SU-DHL-6 (cell line): ENCODE measurements at regions not wholly inside any gene's neighbourhood (a gene's known extent, or its start where the extent isn't known, plus 50 kb on each side); places are given as distances from the start of the nearest gene placed in this dataset.

ENCODE experiments used
- H2AFZ ChIP-seq: fragments of 200-600 bp; sonication (generic); 2 replicates; pipeline ENCODE4 v1.6.1; 2014; ENCODE audit warnings: low read depth, mild to moderate bottlenecking, moderate library complexity, mixed read lengths, antibody characterized with exemption, low read length; ENCODE audit not compliant: severe bottlenecking
- H3F3A ChIP-seq: fragments of 200-600 bp; shearing (Covaris generic); 2 replicates; pipeline ENCODE4 v1.6.0; 2016; ENCODE audit warnings: antibody characterized with exemption, mild to moderate bottlenecking; ENCODE audit not compliant: insufficient read depth
- H3K27ac ChIP-seq: fragments of 200-600 bp; sonication (generic); 2 replicates; pipeline ENCODE4 v1.5.1; 2016; ENCODE audit warnings: low read depth, mild to moderate bottlenecking, low read length, moderate library complexity, mixed read lengths
- H3K27me3 ChIP-seq: fragments of 200-600 bp; sonication (generic), shearing (Covaris generic); 2 replicates; pipeline ENCODE4 v1.6.0; 2014; ENCODE audit warnings: mild to moderate bottlenecking, low read length
- H3K36me3 ChIP-seq: fragments of 200-600 bp; sonication (generic); 2 replicates; pipeline ENCODE4 v1.6.1; 2014; ENCODE audit warnings: mild to moderate bottlenecking, low read length, mixed read lengths
- H3K4me2 ChIP-seq: fragments of 300-600, 200-600 bp; shearing (Covaris generic), sonication (generic); 2 replicates; pipeline ENCODE4 v1.6.0; 2014; ENCODE audit warnings: low read length, low read depth, mild to moderate bottlenecking; ENCODE audit not compliant: poor library complexity, severe bottlenecking
- H3K4me3 ChIP-seq: fragments of 200-600 bp; sonication (generic); 2 replicates; pipeline ENCODE4 v1.5.1; 2014; ENCODE audit warnings: antibody characterized with exemption, low read length, mild to moderate bottlenecking, mixed read lengths; ENCODE audit not compliant: insufficient read depth, poor library complexity, severe bottlenecking
- H3K79me2 ChIP-seq: fragments of 200-600 bp; sonication (generic); 2 replicates; pipeline ENCODE4 v1.6.1; 2014; ENCODE audit warnings: mild to moderate bottlenecking, low read length, moderate library complexity; ENCODE audit not compliant: insufficient read depth
- H3K9ac ChIP-seq: fragments of 200-600 bp; sonication (generic); 2 replicates; pipeline ENCODE4 v1.7.0; 2014; ENCODE audit warnings: mild to moderate bottlenecking, low read length
- H3K9me2 ChIP-seq: fragments of 200-600 bp; sonication (generic); replicated peaks from 2 replicates; pipeline ENCODE4 v1.6.1; 2014; ENCODE audit warnings: low read length; ENCODE audit not compliant: insufficient read depth
- H3K9me3 ChIP-seq: fragments of 200-600 bp; sonication (generic); 2 replicates; pipeline ENCODE4 v1.6.1; 2014; ENCODE audit warnings: low read length, mixed read lengths; ENCODE audit not compliant: insufficient read depth
- H4K20me1 ChIP-seq: fragments of 200-600 bp; sonication (generic); 2 replicates; pipeline ENCODE4 v1.6.1; 2014; ENCODE audit warnings: low read depth, mild to moderate bottlenecking, antibody characterized with exemption, low read length, moderate library complexity, mixed read lengths
- EZH2phosphoT487 ChIP-seq: fragments of 200-600 bp; sonication (generic), shearing (Covaris generic); conservative IDR thresholded peaks from 2 replicates; pipeline ENCODE4 v1.6.1; 2018; ENCODE audit warnings: mild to moderate bottlenecking, antibody characterized with exemption, low read length, moderate library complexity, mixed read lengths
- TF ChIP-seq, protein P1 (sequence below): fragments of 200-600 bp; sonication (generic); IDR thresholded peaks from one replicate; pipeline ENCODE4 v1.5.1; 2017; ENCODE audit warnings: antibody characterized with exemption, mild to moderate bottlenecking, low read length, moderate library complexity; ENCODE audit not compliant: insufficient read depth, poor library complexity, severe bottlenecking

DNA sequence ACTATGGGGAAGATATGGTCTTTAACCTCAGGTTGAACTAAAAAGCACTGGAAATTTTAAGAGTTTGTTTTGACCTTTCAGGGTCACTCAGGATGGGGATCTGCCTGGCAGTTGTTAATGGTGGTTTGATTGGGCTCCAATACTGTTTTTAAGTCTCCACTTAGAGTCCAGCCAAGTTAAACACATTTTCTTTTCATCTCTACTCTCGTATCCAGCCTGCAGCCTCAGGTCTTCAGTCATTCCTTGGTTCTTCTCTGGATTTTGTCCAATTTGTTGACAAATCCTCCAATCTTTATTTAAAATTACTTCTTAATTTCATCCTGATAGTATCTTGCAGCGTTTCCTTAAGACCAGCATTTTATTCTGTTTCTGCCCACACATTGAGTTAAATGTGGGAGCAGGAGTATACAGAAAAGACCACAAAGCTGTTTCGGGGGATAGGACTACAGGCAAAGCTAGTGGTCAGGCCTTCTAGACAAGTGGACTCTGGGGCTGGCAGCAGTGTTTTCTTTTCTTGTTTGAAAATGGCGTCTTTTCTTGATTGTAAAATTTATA, 133.2 kb upstream of the INHBA start:
- Histone ChIP-seq H3K36me3 (no peaks in the 10 kb centered on the region), H3K79me2 (no peaks in the 10 kb centered on the region), H3F3A (no peaks in the 10 kb centered on the region), H2AFZ (no peak overlapping the region), H3K4me2 (no peak overlapping the region), H3K27ac (no peak overlapping the region), H3K9me3 (peaks cover 6% of the 10 kb centered on the region; the same call in 1 of the 2 replicates), H4K20me1 (no peaks in the 10 kb centered on the region), H3K4me3 (no peak overlapping the region), H3K9me2 (no peaks in the 10 kb centered on the region), H3K9ac (no peak overlapping the region), H3K27me3 (no peaks in the 10 kb centered on the region)
- TF ChIP-seq, protein P1, sequence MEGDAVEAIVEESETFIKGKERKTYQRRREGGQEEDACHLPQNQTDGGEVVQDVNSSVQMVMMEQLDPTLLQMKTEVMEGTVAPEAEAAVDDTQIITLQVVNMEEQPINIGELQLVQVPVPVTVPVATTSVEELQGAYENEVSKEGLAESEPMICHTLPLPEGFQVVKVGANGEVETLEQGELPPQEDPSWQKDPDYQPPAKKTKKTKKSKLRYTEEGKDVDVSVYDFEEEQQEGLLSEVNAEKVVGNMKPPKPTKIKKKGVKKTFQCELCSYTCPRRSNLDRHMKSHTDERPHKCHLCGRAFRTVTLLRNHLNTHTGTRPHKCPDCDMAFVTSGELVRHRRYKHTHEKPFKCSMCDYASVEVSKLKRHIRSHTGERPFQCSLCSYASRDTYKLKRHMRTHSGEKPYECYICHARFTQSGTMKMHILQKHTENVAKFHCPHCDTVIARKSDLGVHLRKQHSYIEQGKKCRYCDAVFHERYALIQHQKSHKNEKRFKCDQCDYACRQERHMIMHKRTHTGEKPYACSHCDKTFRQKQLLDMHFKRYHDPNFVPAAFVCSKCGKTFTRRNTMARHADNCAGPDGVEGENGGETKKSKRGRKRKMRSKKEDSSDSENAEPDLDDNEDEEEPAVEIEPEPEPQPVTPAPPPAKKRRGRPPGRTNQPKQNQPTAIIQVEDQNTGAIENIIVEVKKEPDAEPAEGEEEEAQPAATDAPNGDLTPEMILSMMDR = no peak
- TF ChIP-seq EZH2phosphoT487 = no peak

DNA sequence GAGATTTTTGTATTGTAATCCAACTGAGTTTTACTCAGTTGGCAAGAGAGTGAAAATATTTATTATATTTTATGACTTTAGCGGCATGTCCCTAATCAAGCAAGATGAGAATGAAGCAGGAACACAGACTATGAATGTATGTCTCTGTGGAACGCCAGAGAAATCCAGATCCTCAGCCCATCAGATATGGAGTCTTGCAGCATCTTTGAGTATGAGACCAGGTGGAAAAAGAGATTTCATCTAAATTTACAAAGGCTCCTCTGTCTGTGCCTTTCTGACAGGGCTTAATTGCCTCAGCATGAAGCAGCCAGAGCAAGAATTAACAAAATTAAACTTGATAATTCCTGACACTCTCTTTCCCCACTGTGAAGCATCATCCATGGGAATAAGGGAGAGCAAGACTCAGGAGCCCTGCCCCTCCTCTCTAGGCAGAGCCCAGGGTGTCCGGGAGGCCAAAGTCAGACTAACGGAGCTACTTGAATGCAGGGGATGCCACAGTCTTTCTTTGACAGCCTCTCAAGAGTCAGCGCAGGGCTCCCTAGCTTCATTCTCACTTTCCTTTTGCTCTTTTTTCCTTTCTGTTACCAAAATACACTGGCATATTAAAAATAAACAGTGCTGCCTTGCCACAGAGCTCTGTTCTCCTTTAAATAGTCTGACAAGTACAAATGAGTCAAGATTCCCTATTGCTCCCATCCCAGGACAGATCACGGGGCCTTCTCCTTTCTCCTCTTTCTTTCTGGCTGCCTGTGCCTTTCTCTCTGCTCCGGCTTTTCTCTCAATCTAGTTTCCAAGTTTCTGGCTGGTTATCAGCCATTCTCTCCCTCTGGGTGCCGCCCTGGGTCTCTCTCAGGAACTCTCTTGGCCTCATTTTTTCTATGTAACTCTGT, 132.2 kb upstream of the INHBA start:
- no peak overlapping the region for H3K27ac ChIP-seq
- H3K4me2 ChIP-seq = no peak overlapping the region
- H3K27me3 ChIP-seq = no peaks in the 10 kb centered on the region
- no peak overlapping the region for H2AFZ ChIP-seq
- TF ChIP-seq, protein P1 = no peak
- no peak for TF ChIP-seq EZH2phosphoT487
- no peaks in the 10 kb centered on the region for H3K36me3 ChIP-seq
- peaks cover 6% of the 10 kb centered on the region; the same call in 1 of the 2 replicates for H3K9me3 ChIP-seq
- H3K4me3 ChIP-seq = no peak overlapping the region
- H3K9ac ChIP-seq = no peak overlapping the region
- H3K79me2 ChIP-seq = no peaks in the 10 kb centered on the region
- no peaks in the 10 kb centered on the region for H4K20me1 ChIP-seq
- H3F3A ChIP-seq = no peaks in the 10 kb centered on the region
- H3K9me2 ChIP-seq = no peaks in the 10 kb centered on the region

DNA sequence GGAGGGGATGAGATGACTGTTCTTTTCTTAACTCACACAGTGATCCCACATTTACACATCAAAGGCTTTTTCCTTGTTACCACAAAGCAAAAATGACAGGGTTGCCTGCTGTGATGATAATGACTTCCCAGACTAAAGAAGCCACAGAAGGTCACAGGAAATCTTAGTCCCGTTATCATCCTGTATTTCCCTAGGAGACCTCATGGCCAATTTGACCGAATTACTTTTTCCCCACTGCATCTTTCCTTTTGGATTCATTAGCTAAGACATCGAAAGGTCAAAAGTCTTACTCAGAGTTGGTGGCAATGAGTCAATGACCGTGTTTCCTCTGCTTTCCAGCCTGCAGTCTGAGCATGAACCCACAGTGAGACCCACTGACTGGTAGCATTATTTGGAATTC, 130.1 kb upstream of the INHBA start:
- no peak overlapping the region for H2AFZ ChIP-seq

More for the DNA sequence above, 130.1 kb upstream of the INHBA start:
- Histone ChIP-seq H3K9me3 (peaks cover 6% of the 10 kb centered on the region; the same call in 1 of the 2 replicates), H3K79me2 (no peaks in the 10 kb centered on the region), H3K36me3 (no peaks in the 10 kb centered on the region), H3K4me3 (no peak overlapping the region), H4K20me1 (no peaks in the 10 kb centered on the region), H3K27ac (no peak overlapping the region), H3K9ac (no peak overlapping the region), H3K27me3 (no peaks in the 10 kb centered on the region), H3K9me2 (no peaks in the 10 kb centered on the region), H3F3A (no peaks in the 10 kb centered on the region), H3K4me2 (no peak overlapping the region)
- no peak for TF ChIP-seq EZH2phosphoT487
- TF ChIP-seq, protein P1 = no peak
